HG03342 (cell line): ENCODE measurements at regions not wholly inside any gene's neighbourhood (a gene's known extent, or its start where the extent isn't known, plus 50 kb on each side); places are given as distances from the start of the nearest gene placed in this dataset.
A peak's percentile ranks its signal among the peaks of the same experiment; 100 is the strongest.

Experiments
- ATAC-seq: cut with Tn5 transposase; IDR thresholded peaks from one replicate; pipeline ENCODE4 v1.9.1; 2021; ENCODE audit warnings: mild to moderate bottlenecking, moderate library complexity; ENCODE audit not compliant: unreplicated experiment

DNA sequence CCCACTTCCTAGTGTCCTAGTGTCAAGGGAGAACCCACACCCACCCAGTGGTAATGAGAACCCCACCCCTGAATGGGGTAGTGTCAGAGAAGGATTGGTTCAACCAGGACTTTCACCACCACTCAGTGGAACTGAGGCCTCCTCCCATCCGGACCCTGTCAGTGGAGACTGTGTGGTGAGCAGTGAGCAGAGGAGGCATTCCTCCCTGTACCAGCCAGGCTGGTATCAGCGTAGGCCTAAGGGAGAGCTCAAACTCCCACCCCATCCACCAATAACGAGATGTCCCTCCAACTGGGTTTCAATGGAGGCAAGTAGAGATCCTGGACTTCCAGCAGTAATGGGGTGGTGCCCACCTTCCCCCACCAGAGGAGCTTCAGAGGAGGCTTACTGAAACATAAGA is 1171.4 kb downstream of the TBC1D22A start:
- ATAC-seq, result no peak

DNA sequence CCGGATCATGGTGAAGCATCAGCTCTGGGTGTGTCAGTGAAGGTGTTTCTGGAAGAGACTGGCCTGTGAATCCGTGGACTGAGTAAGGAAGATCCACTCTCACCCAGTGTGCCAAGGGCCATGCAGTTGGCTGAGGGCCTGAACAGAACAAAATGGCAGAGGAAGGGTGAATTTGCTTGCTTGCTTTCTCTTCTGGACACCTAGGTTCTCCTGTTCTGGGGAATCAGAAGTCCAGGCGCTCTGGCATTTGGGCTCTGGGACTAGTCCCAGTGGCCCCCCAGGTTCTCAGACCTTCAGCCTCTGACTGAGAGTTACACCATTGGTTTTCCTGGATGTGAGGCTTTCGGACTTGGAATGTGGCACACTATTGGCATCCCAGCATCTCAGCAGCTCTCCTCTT is 1170.8 kb downstream of the TBC1D22A start:
- ATAC-seq, result no peak

DNA sequence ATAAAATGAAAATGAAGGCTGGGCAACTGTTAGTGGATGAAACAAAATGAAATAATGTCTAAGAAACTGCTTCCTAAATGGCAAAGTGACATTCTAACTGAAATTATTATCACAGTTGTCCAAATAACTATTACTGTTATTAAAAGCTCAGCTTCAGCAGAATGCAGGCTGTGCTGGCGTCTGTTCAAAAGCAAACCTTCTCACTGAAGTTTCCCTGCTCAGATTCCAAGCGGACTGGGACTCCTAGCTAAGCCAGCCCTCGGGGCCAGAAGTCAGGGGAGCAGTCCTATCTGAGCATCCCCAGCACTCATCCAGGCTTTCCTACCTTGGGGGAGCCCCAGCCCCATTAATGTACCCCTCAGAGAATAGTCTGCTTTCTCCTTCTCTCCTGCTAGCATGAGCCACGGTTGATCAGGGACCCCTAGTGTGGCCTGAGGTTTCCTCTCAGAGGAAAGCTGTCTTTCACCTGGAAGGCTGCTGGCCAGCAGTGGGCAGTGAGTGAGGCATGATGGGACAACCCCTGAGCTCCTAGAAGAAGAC is 1167.3 kb downstream of the TBC1D22A start:
- no peak for ATAC-seq

DNA sequence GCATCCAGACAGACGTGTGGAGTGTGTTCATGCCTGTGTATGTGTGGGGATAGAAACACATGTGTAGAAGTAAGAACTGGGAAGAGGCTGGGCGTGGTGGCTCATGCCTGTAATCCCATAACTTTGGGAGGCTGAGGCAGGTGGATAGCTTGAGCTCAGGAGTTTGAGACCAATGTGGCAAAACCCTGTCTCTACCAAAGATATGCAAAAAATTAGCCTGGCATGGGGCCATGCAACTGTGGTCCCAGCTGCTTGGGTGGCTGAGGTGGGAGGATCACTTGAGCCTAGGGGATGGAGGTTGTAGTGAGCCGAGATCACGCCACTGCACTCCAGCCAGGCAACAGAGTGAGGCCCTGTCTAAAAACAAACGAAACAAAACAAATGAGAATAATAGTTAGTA is 1166.6 kb downstream of the TBC1D22A start:
- no peak for ATAC-seq

DNA sequence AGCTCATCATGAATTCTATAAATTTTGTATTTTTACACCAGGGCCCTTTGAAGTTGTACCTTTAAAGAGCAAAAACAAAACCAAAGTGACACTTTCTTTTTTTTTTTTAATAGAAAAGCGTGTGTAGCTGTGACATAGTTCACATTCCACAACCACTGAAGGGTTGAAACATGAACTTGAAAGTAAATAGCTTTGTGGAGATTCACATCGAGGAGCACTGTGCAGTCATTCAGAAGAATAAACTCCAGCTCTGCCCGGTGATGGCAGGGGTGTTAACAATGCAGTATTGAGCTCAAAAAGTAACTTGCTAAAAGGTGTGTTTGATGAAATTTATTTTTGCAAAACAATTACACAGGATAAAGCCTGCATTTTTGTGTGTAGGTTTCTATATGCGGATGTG is 1166.2 kb downstream of the TBC1D22A start:
- ATAC-seq, result no peak

DNA sequence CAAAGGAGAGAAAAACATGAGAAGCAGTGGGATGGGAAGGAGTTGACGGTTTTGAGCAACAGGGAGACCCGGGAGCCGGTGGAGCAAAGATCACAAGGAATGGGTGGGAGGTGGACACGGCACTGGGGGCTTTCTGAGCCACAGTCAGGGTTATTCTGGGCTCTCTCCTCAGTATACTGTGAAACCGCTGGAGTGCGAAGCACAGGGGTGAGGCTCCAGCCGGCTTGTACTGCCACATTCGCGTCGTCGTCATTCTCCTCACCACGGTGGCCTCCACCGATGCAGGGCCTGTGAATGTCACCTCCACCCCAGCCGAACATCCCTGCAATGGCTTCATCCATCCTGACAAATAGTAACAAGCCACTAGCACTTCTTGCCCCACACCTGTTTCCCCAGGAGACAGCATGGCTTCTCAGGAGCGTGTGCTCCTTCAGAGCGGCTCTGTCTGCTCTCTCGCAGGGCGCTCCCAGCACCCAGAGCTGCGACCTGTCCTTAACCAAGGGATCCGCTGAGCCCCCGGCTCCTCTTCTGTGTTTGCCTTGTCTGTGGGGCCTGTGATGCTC is 1165.3 kb downstream of the TBC1D22A start:
- no peak for ATAC-seq

DNA sequence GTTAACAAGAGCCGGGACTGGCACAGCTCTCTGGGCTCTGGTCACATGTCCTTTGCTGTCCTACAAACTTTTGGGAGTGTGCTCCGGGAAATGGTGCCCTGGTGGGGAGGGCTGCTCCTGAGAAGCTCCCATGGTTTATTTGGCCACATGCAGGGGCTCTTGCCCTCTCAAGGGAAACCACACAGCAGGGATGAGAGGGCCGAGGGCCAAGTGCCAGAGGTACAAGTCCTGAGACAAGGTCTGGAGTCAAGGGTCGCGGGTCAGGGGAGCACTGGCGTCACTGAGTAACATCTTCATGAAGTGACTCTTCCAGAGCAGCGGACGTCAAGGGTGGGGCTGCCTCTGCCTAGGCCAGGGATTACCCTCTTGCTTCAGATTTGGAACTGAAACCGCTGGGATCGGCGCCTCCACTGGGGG is 1160.6 kb downstream of the TBC1D22A start:
- no peak for ATAC-seq

DNA sequence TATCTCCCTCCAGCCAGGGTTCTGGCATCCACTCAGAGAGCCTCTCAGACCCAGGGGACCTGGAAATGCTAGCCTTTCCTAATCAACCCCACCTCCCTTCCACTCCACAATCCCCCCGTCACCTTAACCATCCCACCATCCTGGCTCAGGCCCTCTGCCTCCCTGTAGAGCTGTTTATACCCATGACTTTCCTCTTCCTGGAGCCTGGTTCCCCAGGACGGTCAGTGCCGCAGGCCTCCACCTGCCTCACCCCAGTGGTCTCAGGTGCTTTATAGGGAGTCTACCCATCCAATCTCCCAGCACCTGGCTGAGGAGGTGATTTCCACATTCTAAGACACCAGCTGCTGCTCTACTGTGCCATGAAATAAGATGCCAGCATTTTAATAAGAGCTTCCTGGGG is 1159.5 kb downstream of the TBC1D22A start:
- no peak for ATAC-seq

DNA sequence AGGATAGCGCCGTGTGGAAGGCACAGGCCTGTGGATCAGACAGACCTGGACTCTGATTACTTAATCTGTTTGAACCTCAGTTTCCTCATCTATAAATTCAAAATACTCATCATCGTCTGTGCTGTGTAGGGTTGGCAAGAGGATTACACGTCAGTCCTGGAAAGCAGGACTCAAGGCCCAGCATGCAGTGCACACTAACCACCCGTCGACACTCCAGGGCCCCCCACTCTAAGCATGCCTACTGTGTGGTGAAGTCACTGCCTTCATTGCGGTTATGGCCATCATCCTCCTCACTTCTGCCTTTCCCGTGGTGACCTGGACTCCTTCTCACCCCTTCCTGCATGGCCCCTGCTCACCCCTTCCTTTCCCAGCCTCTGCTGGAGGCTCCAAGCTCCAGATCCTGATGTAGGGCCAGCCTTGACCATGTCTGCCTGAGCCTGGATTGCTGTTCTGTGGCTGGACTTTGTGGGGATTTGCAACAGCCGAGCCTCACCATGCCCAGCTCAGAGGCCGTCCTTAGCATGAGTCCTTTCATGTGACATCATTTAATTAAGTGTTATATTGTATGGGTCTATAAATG is 1158.0 kb downstream of the TBC1D22A start:
- no peak for ATAC-seq

DNA sequence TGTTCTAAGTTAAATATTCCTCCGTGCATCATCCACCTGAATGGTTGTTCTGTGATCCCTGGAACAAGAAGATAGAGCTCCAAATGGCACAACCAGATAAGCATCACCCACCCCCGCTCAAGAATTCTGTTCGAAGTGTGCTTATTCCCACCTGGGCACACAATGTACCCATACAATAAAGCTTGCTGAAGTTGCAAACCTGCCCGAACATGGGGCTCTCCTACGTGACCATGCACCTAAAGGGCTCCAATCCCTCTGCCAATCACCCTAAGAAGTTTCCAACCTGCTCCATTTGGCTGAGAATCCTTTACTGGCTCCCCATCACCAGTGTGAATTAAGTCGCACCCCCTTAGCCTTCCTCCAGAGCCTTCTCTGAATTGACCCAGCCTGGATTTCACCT is 1157.4 kb downstream of the TBC1D22A start:
- no peak for ATAC-seq

DNA sequence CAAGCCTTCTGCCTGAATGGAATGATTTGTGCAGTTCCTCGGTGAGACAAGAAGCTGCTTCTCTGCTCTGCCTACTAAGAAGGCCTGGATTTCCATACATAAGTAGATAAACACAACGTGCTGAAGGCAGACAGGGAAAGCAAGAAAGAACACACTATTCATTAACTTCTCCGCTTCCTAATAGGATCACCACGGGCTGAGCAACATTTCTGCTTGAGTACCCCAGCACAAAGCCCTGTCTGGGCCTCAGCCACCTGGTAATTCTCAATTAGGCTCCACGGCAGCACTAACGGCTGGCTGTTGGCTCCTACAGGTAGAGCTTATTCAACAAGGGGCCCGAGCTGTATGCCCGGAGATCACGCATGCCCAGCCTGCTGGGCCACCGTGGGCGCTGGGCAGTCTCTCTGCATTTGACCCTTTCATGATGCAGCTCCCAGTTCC is 1156.6 kb downstream of the TBC1D22A start:
- peak; percentile 40 for ATAC-seq

DNA sequence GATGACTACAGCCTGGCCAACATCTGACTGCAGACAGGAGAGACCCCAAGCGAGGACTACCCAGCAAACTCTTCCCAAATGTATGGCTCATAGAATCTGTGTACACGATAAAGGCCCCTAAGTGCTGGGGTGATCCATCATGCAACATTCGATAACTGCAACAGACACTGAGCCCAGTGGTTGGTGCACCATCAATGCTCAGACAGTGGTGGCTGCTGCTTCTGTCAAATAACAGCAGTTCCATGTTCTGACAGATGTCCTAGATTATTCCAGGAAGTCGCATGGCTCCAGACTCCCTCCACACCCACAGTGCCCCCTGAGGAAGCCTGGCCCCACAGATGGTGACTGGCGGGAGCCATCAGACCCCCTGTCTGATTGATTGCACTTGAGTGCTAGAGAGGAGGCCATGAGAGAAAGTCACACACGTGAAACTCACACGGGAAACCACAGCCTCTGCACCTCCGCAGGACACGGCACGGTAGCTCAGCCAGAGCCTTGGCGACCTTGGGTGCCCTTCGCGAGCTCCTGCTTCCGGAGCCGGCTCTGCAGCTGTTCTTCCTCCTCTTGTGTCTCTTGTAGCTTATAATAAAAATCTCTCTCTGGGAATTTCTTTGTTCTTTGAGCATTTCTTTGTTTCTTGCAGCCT is 1155.9 kb downstream of the TBC1D22A start:
- ATAC-seq, result peak; percentile 87

DNA sequence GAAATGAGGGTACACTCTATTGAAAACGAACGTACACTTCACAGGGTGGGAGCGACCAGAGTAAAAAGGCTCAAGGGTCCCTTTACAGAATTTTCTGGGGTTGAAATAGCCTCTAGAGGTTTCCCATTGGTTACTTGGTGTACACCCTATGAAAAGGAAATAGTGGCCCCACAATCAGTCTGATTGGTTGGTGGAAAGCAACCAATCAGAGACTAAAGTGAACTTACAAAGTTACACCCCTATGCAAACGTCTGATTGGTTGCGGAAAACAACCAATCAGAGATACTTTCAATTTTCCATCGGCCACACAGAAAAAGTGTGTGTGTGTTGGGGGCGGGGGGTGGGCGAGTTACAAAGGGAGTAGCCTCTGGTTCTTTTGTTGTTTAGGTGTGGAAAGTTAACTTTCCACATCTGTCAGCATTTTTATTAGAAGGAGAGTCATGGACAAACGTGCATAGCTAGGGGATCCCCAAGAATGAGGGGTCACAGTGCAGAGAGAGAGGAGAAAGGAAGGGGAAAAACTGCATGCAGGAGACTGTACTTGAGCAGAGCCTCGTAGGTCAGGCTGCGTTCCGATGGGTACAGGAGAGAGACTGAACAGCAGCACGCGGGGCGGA is 1152.1 kb downstream of the TBC1D22A start:
- ATAC-seq, result no peak

DNA sequence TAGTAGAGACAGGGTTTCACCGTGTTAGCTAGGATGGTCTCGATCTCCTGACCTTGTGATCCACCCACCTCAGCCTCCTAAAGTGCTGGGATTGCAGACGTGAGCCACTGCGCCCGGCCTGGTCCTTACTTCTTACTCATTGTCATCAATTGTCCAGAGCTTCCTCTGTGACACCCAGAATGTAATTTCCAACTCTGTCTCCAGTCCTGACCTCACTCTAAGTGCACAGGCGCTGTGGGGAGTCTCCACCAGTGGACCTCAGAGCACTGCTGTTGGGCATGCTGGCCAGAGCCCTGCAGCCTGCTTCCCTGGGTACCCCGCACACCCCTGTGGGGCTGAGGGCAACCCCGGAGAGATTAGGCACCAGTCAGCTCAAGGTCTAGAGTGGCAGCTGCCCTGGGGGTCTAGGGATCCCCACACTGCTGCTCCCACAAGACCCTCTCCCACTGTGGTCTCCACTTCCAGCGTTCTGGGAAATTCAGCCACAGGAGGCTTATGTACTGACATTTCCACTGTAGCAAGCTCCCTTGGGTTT is 1140.3 kb downstream of the TBC1D22A start:
- ATAC-seq, result no peak

DNA sequence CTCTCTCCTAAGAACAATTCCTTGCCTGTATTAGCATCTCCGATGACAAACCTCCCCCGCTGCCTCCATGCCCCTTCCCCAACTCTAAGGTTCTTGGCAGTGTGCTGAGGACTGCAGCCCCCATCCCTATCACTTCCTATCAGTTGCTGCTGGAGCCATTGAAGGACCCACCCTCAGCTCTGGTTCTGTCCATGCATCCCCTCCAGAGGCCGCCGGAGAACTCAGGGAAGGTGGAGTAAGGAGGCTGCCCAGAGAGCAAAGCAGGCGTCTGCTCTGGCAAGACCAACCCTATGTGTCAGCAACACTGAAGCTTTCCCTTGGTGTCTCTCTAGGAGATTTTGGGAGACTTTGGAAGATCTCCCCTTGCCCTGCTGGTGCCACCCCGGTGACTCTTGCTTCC is 1139.5 kb downstream of the TBC1D22A start:
- no peak for ATAC-seq

DNA sequence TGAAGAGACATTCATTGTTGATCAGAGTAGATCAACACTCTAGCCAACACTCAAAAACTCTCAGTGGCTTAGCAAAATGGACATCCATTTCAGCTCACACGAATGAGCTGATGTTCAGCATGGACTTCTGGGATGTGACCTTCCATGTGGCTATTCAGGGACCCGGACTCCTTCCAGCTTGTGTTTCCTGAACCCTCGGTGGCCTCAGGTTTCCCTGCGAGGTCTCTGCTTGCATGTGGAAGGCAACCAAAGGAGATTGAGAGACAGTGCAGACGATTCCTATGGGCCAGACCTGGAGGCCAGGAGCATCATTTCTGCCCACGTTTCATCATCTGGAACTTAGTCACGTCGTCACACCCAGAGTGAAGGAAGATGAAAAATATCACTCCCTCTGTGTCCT is 1137.4 kb downstream of the TBC1D22A start:
- no peak for ATAC-seq

DNA sequence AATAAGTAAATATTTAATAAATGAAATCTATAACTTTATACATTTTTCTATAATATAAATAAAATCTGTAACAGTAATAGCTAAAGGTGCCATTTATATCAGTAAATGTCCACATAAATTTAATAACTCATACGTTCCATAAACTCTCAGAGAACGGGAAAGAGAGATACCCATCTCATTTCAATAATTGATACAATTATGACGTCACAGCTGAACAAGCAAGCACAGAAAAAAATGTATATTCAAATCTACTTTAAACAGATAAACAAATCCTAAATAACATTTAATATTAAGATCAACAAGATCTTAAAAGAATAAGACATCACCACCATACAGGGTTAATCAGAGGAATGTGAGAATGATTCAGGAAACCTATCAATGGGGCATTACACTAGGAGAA is 1136.5 kb downstream of the TBC1D22A start:
- ATAC-seq, result no peak

DNA sequence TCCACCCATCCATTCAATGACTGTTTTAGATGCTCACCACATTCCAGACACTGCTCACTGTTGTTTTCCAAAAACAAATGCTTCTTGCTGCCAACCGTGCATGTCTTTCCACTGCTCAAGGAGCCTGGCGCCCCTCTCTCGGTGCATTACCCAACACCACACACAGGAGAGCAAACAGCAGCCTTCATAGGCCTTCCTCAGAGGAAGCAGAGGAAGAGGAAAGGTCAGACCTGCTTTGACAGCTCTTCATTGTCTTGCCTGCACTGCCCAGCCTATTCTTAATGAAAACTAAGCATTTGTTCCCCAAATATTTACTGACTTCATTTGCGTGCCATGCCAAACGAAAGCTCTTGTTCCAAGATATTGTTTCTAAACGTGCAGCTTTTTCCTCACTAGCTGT is 1129.2 kb downstream of the TBC1D22A start:
- ATAC-seq, result no peak

DNA sequence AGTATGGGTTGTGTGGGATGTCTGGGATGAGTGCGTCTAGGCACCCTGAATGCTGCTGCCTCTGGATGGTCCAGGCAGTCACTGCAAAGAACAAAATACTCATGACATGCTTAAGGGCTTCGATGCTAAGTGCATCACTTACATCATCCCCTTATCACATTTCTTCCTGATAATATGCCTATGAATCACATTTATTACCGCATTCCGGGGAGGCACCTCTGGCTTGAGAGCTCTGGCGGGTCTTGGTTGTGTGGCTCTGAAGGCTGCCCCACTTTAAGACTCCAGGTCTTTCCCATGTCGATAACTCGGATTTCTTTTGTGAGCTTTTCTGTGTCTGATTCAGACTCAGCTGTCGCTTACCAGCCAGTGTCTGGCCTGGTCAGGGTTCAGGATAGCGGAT is 1126.4 kb downstream of the TBC1D22A start:
- no peak for ATAC-seq

DNA sequence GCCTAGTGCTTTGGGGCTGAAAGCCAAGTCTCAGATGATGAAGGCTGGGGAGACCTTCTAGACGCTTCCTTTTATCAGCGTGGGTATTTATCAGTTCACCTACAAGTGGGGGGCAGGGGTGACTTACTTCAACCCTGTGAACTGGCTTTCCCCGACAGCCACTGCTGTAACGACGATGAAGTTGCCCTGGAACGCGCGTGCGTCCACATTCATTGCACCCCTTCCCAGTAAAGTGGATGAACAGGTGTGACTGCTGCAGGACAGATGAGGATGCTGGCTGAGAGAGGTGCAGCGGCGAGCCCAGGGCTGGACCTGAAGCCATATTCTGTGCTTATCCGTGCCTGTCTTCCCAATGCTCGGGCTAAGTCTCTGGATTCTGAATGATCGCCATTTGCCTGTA is 1122.3 kb downstream of the TBC1D22A start:
- no peak for ATAC-seq

DNA sequence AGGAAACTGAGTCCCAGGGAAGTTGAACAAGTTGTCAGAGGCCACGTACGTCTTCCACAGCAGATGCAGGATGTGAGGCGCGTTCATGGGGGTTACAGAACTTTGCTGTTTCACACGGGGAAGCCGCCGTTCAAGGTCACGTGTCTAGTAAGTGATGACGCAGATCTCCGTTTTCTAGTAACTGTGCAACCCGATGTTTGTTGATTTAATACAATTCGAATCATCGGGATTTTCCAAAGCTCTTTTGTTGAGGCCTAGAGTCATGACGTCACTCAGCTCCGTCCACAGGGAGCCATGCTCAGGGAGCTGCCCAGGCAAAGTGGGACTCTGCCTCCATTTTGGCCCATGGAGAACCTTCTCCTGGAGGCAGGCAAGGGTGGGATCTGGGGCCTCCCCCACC is 1121.8 kb downstream of the TBC1D22A start:
- no peak for ATAC-seq

DNA sequence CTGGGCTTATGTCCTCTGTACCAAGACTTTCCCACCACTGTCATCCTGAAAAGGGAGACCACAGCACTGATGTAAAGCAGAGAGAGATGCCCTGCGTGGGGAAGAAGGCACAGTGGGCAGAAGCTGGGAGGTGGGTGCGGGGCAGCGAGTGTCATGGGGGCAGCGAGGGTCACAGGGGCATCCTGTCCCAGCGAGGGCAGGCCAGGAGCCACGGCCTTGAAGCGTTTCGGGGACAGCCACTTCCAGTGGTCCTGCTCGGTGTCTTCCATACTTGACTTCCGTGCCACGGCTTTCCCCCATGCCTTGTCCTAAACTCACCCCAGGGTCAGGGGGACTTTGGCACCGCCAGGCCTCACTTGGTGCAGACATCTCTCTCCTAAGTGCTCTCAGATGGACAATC is 1121.3 kb downstream of the TBC1D22A start:
- ATAC-seq, result no peak
